ENCODE measurements at regions not wholly inside any gene's neighbourhood (a gene's known extent, or its start where the extent isn't known, plus 50 kb on each side); places are given as distances from the start of the nearest gene placed in this dataset.

DNA sequence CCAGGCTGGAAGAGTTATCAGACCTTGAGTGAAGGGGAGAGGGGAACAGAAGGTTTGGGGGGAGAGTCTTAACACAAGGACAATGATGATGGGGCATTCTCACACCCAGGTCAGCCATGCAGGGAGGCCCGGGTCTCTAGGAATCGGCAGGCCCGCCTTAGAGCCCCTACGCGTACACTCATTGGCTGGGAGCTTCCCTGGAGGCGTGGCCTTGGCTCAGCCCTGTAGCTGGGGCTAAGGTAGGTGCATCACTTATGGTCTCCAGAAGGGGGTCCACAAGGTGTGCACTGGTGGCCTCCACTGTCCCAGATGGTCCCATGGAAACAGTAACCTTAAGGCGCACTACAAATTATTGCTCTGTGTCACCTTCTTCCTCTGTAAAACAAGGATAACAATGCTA lies 660.1 kb downstream of the MED13L start:
- TF ChIP-seq RFX5 (IDR thresholded peaks at IDR 0.05; ENCODE audit: borderline replicate concordance, low read depth, low read length): no peak
- no peak for TF ChIP-seq CHD7 (IDR thresholded peaks at IDR 0.05; ENCODE audit: insufficient replicate concordance, low read length)
- TF ChIP-seq GABPA (IDR thresholded peaks at IDR 0.05; ENCODE audit: borderline replicate concordance, insufficient read depth, low read length): no peak
- TF ChIP-seq, protein P1, sequence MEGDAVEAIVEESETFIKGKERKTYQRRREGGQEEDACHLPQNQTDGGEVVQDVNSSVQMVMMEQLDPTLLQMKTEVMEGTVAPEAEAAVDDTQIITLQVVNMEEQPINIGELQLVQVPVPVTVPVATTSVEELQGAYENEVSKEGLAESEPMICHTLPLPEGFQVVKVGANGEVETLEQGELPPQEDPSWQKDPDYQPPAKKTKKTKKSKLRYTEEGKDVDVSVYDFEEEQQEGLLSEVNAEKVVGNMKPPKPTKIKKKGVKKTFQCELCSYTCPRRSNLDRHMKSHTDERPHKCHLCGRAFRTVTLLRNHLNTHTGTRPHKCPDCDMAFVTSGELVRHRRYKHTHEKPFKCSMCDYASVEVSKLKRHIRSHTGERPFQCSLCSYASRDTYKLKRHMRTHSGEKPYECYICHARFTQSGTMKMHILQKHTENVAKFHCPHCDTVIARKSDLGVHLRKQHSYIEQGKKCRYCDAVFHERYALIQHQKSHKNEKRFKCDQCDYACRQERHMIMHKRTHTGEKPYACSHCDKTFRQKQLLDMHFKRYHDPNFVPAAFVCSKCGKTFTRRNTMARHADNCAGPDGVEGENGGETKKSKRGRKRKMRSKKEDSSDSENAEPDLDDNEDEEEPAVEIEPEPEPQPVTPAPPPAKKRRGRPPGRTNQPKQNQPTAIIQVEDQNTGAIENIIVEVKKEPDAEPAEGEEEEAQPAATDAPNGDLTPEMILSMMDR (IDR thresholded peaks at IDR 0.05; ENCODE audit: control extremely low read depth in 1 of 3, insufficient read depth in 1 of 3, low read depth in 1 of 3, low read length in 3 of 3): peak in 1 of 3 experiments; percentile 8; a peak in 1 of 4 replicates
- TF ChIP-seq TAF1 (IDR thresholded peaks at IDR 0.05; ENCODE audit: low read depth, low read length): no peak

Measured in H1 (cell line).